WTC11 (cell line): ENCODE measurements at regions not wholly inside any gene's neighbourhood (a gene's known extent, or its start where the extent isn't known, plus 50 kb on each side); places are given as distances from the start of the nearest gene placed in this dataset.

ENCODE experiments used
- ATF3 ChIP-seq: sonication (generic); formaldehyde crosslinking; conservative IDR thresholded peaks from 2 replicates; pipeline ENCODE4 v1.8.1; 2022; ENCODE audit warnings: mild to moderate bottlenecking, missing genetic modification reagents
- CTCF ChIP-seq: fragments of 200-600 bp; IDR thresholded peaks from 2 replicates; pipeline ENCODE4 v1.8.0; 2022; ENCODE audit warnings: antibody characterized with exemption
- E2F1 ChIP-seq: sonication (generic); formaldehyde crosslinking; IDR thresholded peaks from 2 replicates; pipeline ENCODE4 v1.8.0; 2022; ENCODE audit warnings: mild to moderate bottlenecking, missing genetic modification reagents
- GABPB1 ChIP-seq: sonication (generic); formaldehyde crosslinking; IDR thresholded peaks from 2 replicates; pipeline ENCODE4 v1.8.1; 2023; ENCODE audit warnings: mild to moderate bottlenecking, missing genetic modification reagents
- HMGXB4 ChIP-seq: sonication (generic); formaldehyde crosslinking; IDR thresholded peaks from 2 replicates; pipeline ENCODE4 v1.8.1; 2023; ENCODE audit warnings: mild to moderate bottlenecking, moderate library complexity, missing genetic modification reagents
- JUN ChIP-seq: sonication (generic); formaldehyde crosslinking; IDR thresholded peaks from 2 replicates; pipeline ENCODE4 v1.8.0; 2023; ENCODE audit warnings: mild to moderate bottlenecking, missing genetic modification reagents
- KAT7 ChIP-seq: sonication (generic); formaldehyde crosslinking; IDR thresholded peaks from 2 replicates; pipeline ENCODE4 v1.8.1; 2023; ENCODE audit warnings: missing genetic modification reagents, mild to moderate bottlenecking, borderline replicate concordance
- RORB ChIP-seq: fragments of 250-450 bp; sonication (Bioruptor Pico); IDR thresholded peaks from 2 replicates; pipeline ENCODE4 v1.9.0; 2021; ENCODE audit warnings: mild to moderate bottlenecking
- TEAD4 ChIP-seq: sonication (generic); formaldehyde crosslinking; IDR thresholded peaks from 2 replicates; pipeline ENCODE4 v1.8.0; 2022; ENCODE audit warnings: mild to moderate bottlenecking, missing genetic modification reagents

- TF ChIP-seq CTCF (no peak), GABPB1 (CRISPR knock-in tag) (no peak), ATF3 (CRISPR knock-in tag) (no peak), RORB (CRISPR knock-in tag) (no peak), KAT7 (no peak), HMGXB4 (CRISPR knock-in tag) (no peak), E2F1 (CRISPR knock-in tag) (no peak), JUN (CRISPR knock-in tag) (no peak), TEAD4 (CRISPR knock-in tag) (no peak)
These were observed 63.9 kb upstream of the SUB1 start for GRCh38 chr5:32521481-32521880.
